Mesothelial cell of epicardium (in vitro differentiated cells): ENCODE measurements at regions not wholly inside any gene's neighbourhood (a gene's known extent, or its start where the extent isn't known, plus 50 kb on each side); places are given as distances from the start of the nearest gene placed in this dataset.

Experiments
- DNase-seq, 2 experiments: peaks; one replicate each; pipeline ENCODE4 v3.0.0; 2021; ENCODE audit warnings: low spot score in 2 of 2; ENCODE audit not compliant: unreplicated experiment in 2 of 2
- H3K27ac Mint-ChIP-seq: 2 replicates; pipeline ENCODE4 v1.8.0; 2021; ENCODE audit warnings: mixed read lengths
- H3K27me3 Mint-ChIP-seq: 2 replicates; pipeline ENCODE4 v1.8.0; 2021; ENCODE audit warnings: low read depth, mixed read lengths
- H3K36me3 Mint-ChIP-seq: 2 replicates; pipeline ENCODE4 v1.8.0; 2021; ENCODE audit warnings: mixed read lengths
- H3K4me1 Mint-ChIP-seq: 2 replicates; pipeline ENCODE4 v1.8.0; 2021; ENCODE audit warnings: mixed read lengths
- H3K4me3 Mint-ChIP-seq: 2 replicates; pipeline ENCODE4 v1.8.0; 2021; ENCODE audit warnings: mild to moderate bottlenecking, moderate library complexity, mixed read lengths
- H3K9me3 Mint-ChIP-seq: 2 replicates; pipeline ENCODE4 v1.8.0; 2021; ENCODE audit warnings: mixed read lengths
- CTCF ChIP-seq: fragments of 200-600 bp; sonication (generic); IDR thresholded peaks from one replicate; pipeline ENCODE4 v1.5.0; 2021; ENCODE audit warnings: antibody characterized with exemption; ENCODE audit not compliant: unreplicated experiment

GRCh38 chr20:57102160-57102559, 164.3 kb downstream of the BMP7 start:
- H3K27ac Mint-ChIP-seq, result no peak overlapping the region
- H3K4me3 Mint-ChIP-seq, result no peak overlapping the region
- peaks cover 11% of the 10 kb centered on the region for H3K27me3 Mint-ChIP-seq
- H3K9me3 Mint-ChIP-seq, result no peaks in the 10 kb centered on the region
- TF ChIP-seq CTCF, result no peak
- H3K4me1 Mint-ChIP-seq, result peaks cover 5% of the 10 kb centered on the region
- no peaks in the 10 kb centered on the region for H3K36me3 Mint-ChIP-seq
- DNase-seq, result no peak

GRCh38 chr20:57102566-57102965, 163.9 kb downstream of the BMP7 start:
- no peak overlapping the region for H3K27ac Mint-ChIP-seq
- H3K36me3 Mint-ChIP-seq, result no peaks in the 10 kb centered on the region
- TF ChIP-seq CTCF, result no peak
- peaks cover 2% of the 10 kb centered on the region for H3K4me1 Mint-ChIP-seq
- H3K27me3 Mint-ChIP-seq, result peaks cover 11% of the 10 kb centered on the region
- H3K9me3 Mint-ChIP-seq, result no peaks in the 10 kb centered on the region
- no peak overlapping the region for H3K4me3 Mint-ChIP-seq
- DNase-seq, result no peak

GRCh38 chr20:57103146-57103800, 163.2 kb downstream of the BMP7 start:
- Mint-ChIP-seq H3K27me3 (peaks cover 9% of the 10 kb centered on the region), H3K4me3 (no peak overlapping the region), H3K36me3 (no peaks in the 10 kb centered on the region), H3K9me3 (no peaks in the 10 kb centered on the region), H3K27ac (no peak overlapping the region), H3K4me1 (no peaks in the 10 kb centered on the region)
- TF ChIP-seq CTCF, result no peak
- DNase-seq, result no peak

GRCh38 chr20:57104113-57104512, 162.3 kb downstream of the BMP7 start:
- no peak overlapping the region for H3K4me3 Mint-ChIP-seq
- H3K27ac Mint-ChIP-seq, result no peak overlapping the region
- H3K4me1 Mint-ChIP-seq, result peaks cover 6% of the 10 kb centered on the region
- DNase-seq, result no peak
- H3K36me3 Mint-ChIP-seq, result no peaks in the 10 kb centered on the region
- H3K9me3 Mint-ChIP-seq, result no peaks in the 10 kb centered on the region
- H3K27me3 Mint-ChIP-seq, result peaks cover 8% of the 10 kb centered on the region
- no peak for TF ChIP-seq CTCF

GRCh38 chr20:57104651-57105204, 161.7 kb downstream of the BMP7 start:
- Mint-ChIP-seq H3K27ac (no peak overlapping the region), H3K9me3 (no peaks in the 10 kb centered on the region), H3K4me3 (no peak overlapping the region), H3K27me3 (peaks cover 6% of the 10 kb centered on the region), H3K4me1 (peaks cover 6% of the 10 kb centered on the region), H3K36me3 (no peaks in the 10 kb centered on the region)
- no peak for DNase-seq
- TF ChIP-seq CTCF, result no peak
